22Rv1 (cell line): ENCODE measurements at regions not wholly inside any gene's neighbourhood (a gene's known extent, or its start where the extent isn't known, plus 50 kb on each side); places are given as distances from the start of the nearest gene placed in this dataset.
"Not testable (repeated sequence)": the region's sequence is repeated elsewhere in the genome, so short reads cannot be mapped to it uniquely, and the experiment has no call there.

ENCODE experiments used
- CTCF ChIP-seq: fragments of 450-650 bp; IDR thresholded peaks from 2 replicates; pipeline ENCODE4 v1.5.1; 2017; ENCODE audit warnings: mild to moderate bottlenecking
- ZFX ChIP-seq: fragments of 450-650 bp; IDR thresholded peaks from 2 replicates; pipeline ENCODE4 v1.6.1; 2017; ENCODE audit warnings: antibody characterized with exemption, borderline replicate concordance

- not testable (repeated sequence) for TF ChIP-seq CTCF, ZFX
Observed at GRCh38 chr3:181590939-181591338, 120.8 kb upstream of the SOX2 start.
